GM12878 (cell line): ENCODE measurements at regions not wholly inside any gene's neighbourhood (a gene's known extent, or its start where the extent isn't known, plus 50 kb on each side); places are given as distances from the start of the nearest gene placed in this dataset.

ENCODE experiments used
- ATAC-seq: fragments of 200-7000 bp; cut with Tn5 transposase; 3 replicates; pipeline ENCODE4 v1.9.1; 2020; ENCODE audit warnings: mild to moderate bottlenecking, moderate library complexity
- BruUV-seq: library from RNA; stranded (reverse); fragments of 400-500 nt; replicated peaks from 2 replicates; lab custom pipeline; 2021; lab: Mats Ljungman, UMichigan
- CTCF ChIA-PET: fragments of 300-600 bp; sonication (Branson Sonifier 250); formaldehyde crosslinking; extraction: SDS; loops from one replicate; lab custom pipeline; 2021; ENCODE audit warnings: inconsistent platforms; lab: Yijun Ruan, JAX
- POLR2A ChIA-PET: fragments of 350-600 bp; formaldehyde crosslinking; extraction: SDS; loops from one replicate; lab custom pipeline; 2021; ENCODE audit warnings: inconsistent platforms; lab: Charles Lee
- RAD21 ChIA-PET: fragments of 300-600 bp; sonication (Branson Sonifier 250); formaldehyde crosslinking; loops from one replicate; lab custom pipeline; 2023; ENCODE audit warnings: antibody characterized with exemption; ENCODE audit not compliant: unreplicated experiment; lab: Charles Lee
- SMC1A ChIA-PET: fragments of 300-600 bp; sonication (Branson Sonifier 250); formaldehyde crosslinking; loops from one replicate; lab custom pipeline; 2023; ENCODE audit not compliant: unreplicated experiment, uncharacterized antibody; lab: Charles Lee
- DNase-seq: peaks from one replicate; pipeline ENCODE4 v3.0.0-alpha.2; 2011; ENCODE audit warnings: low read depth, low spot score
- FAIRE-seq: peaks from 3 replicates; lab custom pipeline; 2011; peaks lifted over from hg19 to GRCh38; lab: Jason Lieb, UNC
- H2AFZ ChIP-seq: 2 replicates; pipeline ENCODE4 v1.6.0; 2011; ENCODE audit warnings: low read depth, low read length, control low read depth; ENCODE audit not compliant: control insufficient read depth
- H3K27ac ChIP-seq: 2 replicates; pipeline ENCODE4 v1.5.1; 2011; ENCODE audit warnings: control low read depth; ENCODE audit not compliant: control insufficient read depth, insufficient read depth
- H3K27me3 ChIP-seq, 2 experiments: replicated peaks in 1 of 2; 2 replicates each; pipeline versions ENCODE4 v1.6.0 to v1.6.1; 2011; ENCODE audit warnings: low read length in 1 of 2; ENCODE audit not compliant: control insufficient read depth in 2 of 2, insufficient read depth in 2 of 2
- H3K36me3 ChIP-seq, 2 experiments: 2 replicates each; pipeline ENCODE4 v1.5.1; 2011; ENCODE audit warnings: low read length in 1 of 2; ENCODE audit not compliant: control insufficient read depth in 2 of 2, insufficient read depth in 2 of 2
- H3K4me1 ChIP-seq: 2 replicates; pipeline ENCODE4 v1.6.1; 2011; ENCODE audit warnings: mild to moderate bottlenecking, low read length, moderate library complexity, mixed read lengths; ENCODE audit not compliant: control insufficient read depth, insufficient read depth
- H3K4me2 ChIP-seq: 2 replicates; pipeline ENCODE4 v1.6.0; 2011; ENCODE audit warnings: control low read depth; ENCODE audit not compliant: control insufficient read depth, insufficient read depth
- H3K4me3 ChIP-seq: fragments of 200-600 bp; sonication (generic); 2 replicates; pipeline ENCODE4 v1.5.1; 2016
- H3K79me2 ChIP-seq: 2 replicates; pipeline ENCODE4 v1.6.0; 2011; ENCODE audit warnings: low read length; ENCODE audit not compliant: control insufficient read depth, insufficient read depth
- H3K9ac ChIP-seq: 2 replicates; pipeline ENCODE4 v1.8.0; 2011; ENCODE audit warnings: low read length, control low read depth, mixed read lengths; ENCODE audit not compliant: control insufficient read depth, insufficient read depth
- H3K9me3 ChIP-seq: replicated peaks from 3 replicates; pipeline ENCODE4 v1.5.1; 2011; ENCODE audit warnings: mild to moderate bottlenecking, low read length; ENCODE audit not compliant: control insufficient read depth, insufficient read depth
- H4K20me1 ChIP-seq: 2 replicates; pipeline ENCODE4 v1.6.0; 2011; ENCODE audit not compliant: control insufficient read depth, insufficient read depth
- CHD2 ChIP-seq: IDR thresholded peaks from 2 replicates; pipeline ENCODE4 v1.6.1; 2011; ENCODE audit warnings: low read depth, low read length, improper control_type of control experiment, borderline replicate concordance
- MEF2A ChIP-seq: IDR thresholded peaks from 2 replicates; pipeline ENCODE4 v1.6.1; 2011; ENCODE audit warnings: low read depth, mild to moderate bottlenecking, low read length, moderate library complexity; ENCODE audit not compliant: insufficient read depth
- NR2F1 ChIP-seq: fragments of 450-650 bp; conservative IDR thresholded peaks from 2 replicates; pipeline ENCODE4 v1.6.1; 2017; ENCODE audit warnings: mild to moderate bottlenecking
- REST ChIP-seq: IDR thresholded peaks from 2 replicates; pipeline ENCODE4 v1.6.1; 2012; ENCODE audit warnings: mild to moderate bottlenecking, low read depth, low read length
- TCF3 ChIP-seq: IDR thresholded peaks from 2 replicates; pipeline ENCODE4 v1.6.1; 2012; ENCODE audit warnings: low read depth, mild to moderate bottlenecking, low read length, borderline replicate concordance; ENCODE audit not compliant: insufficient read depth
- ZNF274 ChIP-seq: IDR thresholded peaks from one replicate; pipeline ENCODE4 v1.8.0; 2011; ENCODE audit not compliant: insufficient read length, insufficient read depth
- WGBS: methylation state at CpG from one replicate; pipeline ENCODE4 v1.1.6; 2016; ENCODE audit warnings: low lambda C conversion rate; ENCODE audit not compliant: insufficient replicate concordance, insufficient coverage; ENCODE audit errors: missing lambda C conversion rate; 5-methylcytosine and 5-hydroxymethylcytosine counted together
- in situ Hi-C: fragments of 300-500 bp; cut with MboI; formaldehyde crosslinking; loops from 9 replicates; pipeline ENCODE4 v1.14.3; 2018; ENCODE audit warnings: mixed read lengths
- intact Hi-C: fragments of 100-400 bp; cut with micrococcal nuclease; formaldehyde crosslinking; loops from one replicate; pipeline ENCODE4 v1.14.2; 2022; ENCODE audit not compliant: unreplicated experiment

GRCh38 chr10:62582804-62583208 lies 208.6 kb downstream of the ZNF365 start:
- Histone ChIP-seq H3K36me3 (no peaks in the 10 kb centered on the region), H3K4me3 (no peak overlapping the region), H3K4me2 (no peak overlapping the region), H2AFZ (no peak overlapping the region), H3K27ac (no peak overlapping the region), H3K9me3 (no peaks in the 10 kb centered on the region; the same call in 2 of the 3 replicates), H3K4me1 (no peaks in the 10 kb centered on the region), H3K79me2 (no peaks in the 10 kb centered on the region), H3K27me3 (no peaks in the 10 kb centered on the region), H4K20me1 (no peaks in the 10 kb centered on the region), H3K9ac (no peak overlapping the region)
- ChIA-PET CTCF (interaction anchor here (1.2 to 3.6 kb wide), 4 partner anchors 11 to 605 kb away, joined by 3 to 16 read pairs (median 4); no protein-coding TSS in a partner anchor), POLR2A (no interaction called here), RAD21 (interaction anchor here (0.9 kb wide), 2 partner anchors 143 to 144 kb away, joined by 3 read pairs; no protein-coding TSS in a partner anchor), SMC1A (interaction anchor here (1.1 to 2.7 kb wide), 3 partner anchors 8 to 90 kb away, joined by 3 to 9 read pairs (median 3); no protein-coding TSS in a partner anchor)
- BruUV-seq: no TSS peak
- intact Hi-C loops (no loop called here), in situ Hi-C loops (loop anchor here (25.0 kb wide), 1 partner anchor 1129 kb away; no protein-coding TSS in a partner anchor)
- no peak for DNase-seq
- FAIRE-seq: no peak
- TF ChIP-seq NR2F1: no peak
- no peak for TF ChIP-seq REST
- no peak for TF ChIP-seq ZNF274
- no peak for TF ChIP-seq MEF2A
- TF ChIP-seq TCF3: no peak
- TF ChIP-seq CHD2: no peak
- TF ChIP-seq, all 136 proteins: peak for 0
- no peak for ATAC-seq
- 62% methylated on average over 7 of the region's 7 CpGs for WGBS
